ENCODE measurements at regions not wholly inside any gene's neighbourhood (a gene's known extent, or its start where the extent isn't known, plus 50 kb on each side); places are given as distances from the start of the nearest gene placed in this dataset.

GRCh38 chr14:86087377-86087776 lies 557.4 kb downstream of the FLRT2 start:
- no peak for TF ChIP-seq CTCF (conservative IDR thresholded peaks at IDR 0.05; ENCODE audit: low read depth, low read length)
- TF ChIP-seq EZH2 (IDR thresholded peaks at IDR 0.05; ENCODE audit: borderline replicate concordance, low read depth, low read length, poor library complexity, severe bottlenecking) = no peak
